ENCODE measurements at regions not wholly inside any gene's neighbourhood (a gene's known extent, or its start where the extent isn't known, plus 50 kb on each side); places are given as distances from the start of the nearest gene placed in this dataset.
"Not testable (repeated sequence)": the region's sequence is repeated elsewhere in the genome, so short reads cannot be mapped to it uniquely, and the experiment has no call there.

GRCh38 chr1:70834365-70834764, 213.3 kb downstream of the PTGER3 start:
- not testable (repeated sequence) for H3K9me3 Mint-ChIP-seq (ENCODE audit: low read depth)

GRCh38 chr1:70836456-70836855, 211.2 kb downstream of the PTGER3 start:
- no peaks in the 10 kb centered on the region for H3K9me3 Mint-ChIP-seq (ENCODE audit: low read depth)
- no peak overlapping the region for H3K4me3 Mint-ChIP-seq
- intact Hi-C loops (cut with DNase I, micrococcal nuclease): no loop called here
- DNase-seq: no peak
- H3K36me3 Mint-ChIP-seq (ENCODE audit: low read depth): no peaks in the 10 kb centered on the region
- no peak for ATAC-seq
- POLR2A ChIA-PET: no interaction called here
- no peaks in the 10 kb centered on the region for H3K4me1 Mint-ChIP-seq
- CTCF ChIA-PET: no interaction called here
- H3K27me3 Mint-ChIP-seq: no peaks in the 10 kb centered on the region
- no peak overlapping the region for H3K27ac Mint-ChIP-seq

More at GRCh38 chr1:70834365-70834764, 213.3 kb downstream of the PTGER3 start:
- H3K27me3 Mint-ChIP-seq; POLR2A ChIA-PET; H3K4me1 Mint-ChIP-seq; ATAC-seq; H3K36me3 Mint-ChIP-seq (ENCODE audit: low read depth); H3K27ac Mint-ChIP-seq; intact Hi-C loops (cut with DNase I, micrococcal nuclease); H3K4me3 Mint-ChIP-seq; DNase-seq; CTCF ChIA-PET: not testable (repeated sequence)

- ATAC-seq (no peak), DNase-seq (no peak)
- intact Hi-C loops (cut with DNase I, micrococcal nuclease): no loop called here
- Mint-ChIP-seq H3K4me1 (no peaks in the 10 kb centered on the region), H3K27me3 (no peaks in the 10 kb centered on the region), H3K4me3 (no peak overlapping the region), H3K27ac (no peak overlapping the region), H3K9me3 (ENCODE audit: low read depth) (peaks cover under 1% of the 10 kb centered on the region), H3K36me3 (ENCODE audit: low read depth) (no peaks in the 10 kb centered on the region)
- POLR2A ChIA-PET: no interaction called here
- CTCF ChIA-PET: no interaction called here
Observed at GRCh38 chr1:70840260-70840953, 207.2 kb downstream of the PTGER3 start.

GRCh38 chr1:70842562-70842961, 205.1 kb downstream of the PTGER3 start:
- Mint-ChIP-seq H3K4me1 (no peaks in the 10 kb centered on the region), H3K4me3 (no peak overlapping the region), H3K36me3 (ENCODE audit: low read depth) (no peaks in the 10 kb centered on the region), H3K27me3 (no peaks in the 10 kb centered on the region), H3K27ac (no peak overlapping the region), H3K9me3 (ENCODE audit: low read depth) (peaks cover 4% of the 10 kb centered on the region)
- CTCF ChIA-PET: no interaction called here
- intact Hi-C loops (cut with DNase I, micrococcal nuclease): no loop called here
- DNase-seq: no peak
- POLR2A ChIA-PET: no interaction called here
- no peak for ATAC-seq

- intact Hi-C loops (cut with DNase I, micrococcal nuclease): no loop called here
- H3K9me3 Mint-ChIP-seq (ENCODE audit: low read depth): peaks cover 4% of the 10 kb centered on the region
- no peaks in the 10 kb centered on the region for H3K27me3 Mint-ChIP-seq
- no peaks in the 10 kb centered on the region for H3K4me1 Mint-ChIP-seq
- no peak overlapping the region for H3K4me3 Mint-ChIP-seq
- H3K27ac Mint-ChIP-seq: no peak overlapping the region
- no peak for DNase-seq
- ChIA-PET POLR2A (no interaction called here), CTCF (no interaction called here)
- no peak for ATAC-seq
- no peaks in the 10 kb centered on the region for H3K36me3 Mint-ChIP-seq (ENCODE audit: low read depth)
Observed at GRCh38 chr1:70843452-70843851, 204.2 kb downstream of the PTGER3 start.

DNA sequence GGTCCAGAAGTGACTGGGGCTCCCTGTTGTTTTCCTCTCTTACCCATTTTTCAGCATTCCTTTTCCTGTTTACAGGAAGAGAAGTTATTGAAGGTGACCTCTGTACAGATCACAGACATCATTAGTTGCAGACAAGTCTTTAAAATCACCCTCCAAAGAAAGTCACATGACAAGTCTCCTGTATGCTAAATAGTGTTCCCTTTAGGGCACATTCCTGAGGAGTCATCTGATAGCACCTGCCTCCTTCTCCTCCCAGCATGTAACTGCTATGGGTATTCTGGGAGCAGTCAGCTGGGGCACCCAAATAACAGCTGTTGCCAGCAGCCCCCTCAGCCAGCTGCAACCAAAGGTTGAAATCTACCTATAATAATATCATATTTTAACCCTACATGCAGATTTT, 200.6 kb downstream of the PTGER3 start:
- Mint-ChIP-seq H3K36me3 (ENCODE audit: low read depth) (no peaks in the 10 kb centered on the region), H3K4me3 (no peak overlapping the region), H3K4me1 (no peaks in the 10 kb centered on the region), H3K27ac (no peak overlapping the region), H3K27me3 (no peaks in the 10 kb centered on the region), H3K9me3 (ENCODE audit: low read depth) (peaks cover 8% of the 10 kb centered on the region)
- CTCF ChIA-PET: no interaction called here
- DNase-seq: no peak
- POLR2A ChIA-PET: no interaction called here
- intact Hi-C loops (cut with DNase I, micrococcal nuclease): no loop called here
- ATAC-seq: no peak

DNA sequence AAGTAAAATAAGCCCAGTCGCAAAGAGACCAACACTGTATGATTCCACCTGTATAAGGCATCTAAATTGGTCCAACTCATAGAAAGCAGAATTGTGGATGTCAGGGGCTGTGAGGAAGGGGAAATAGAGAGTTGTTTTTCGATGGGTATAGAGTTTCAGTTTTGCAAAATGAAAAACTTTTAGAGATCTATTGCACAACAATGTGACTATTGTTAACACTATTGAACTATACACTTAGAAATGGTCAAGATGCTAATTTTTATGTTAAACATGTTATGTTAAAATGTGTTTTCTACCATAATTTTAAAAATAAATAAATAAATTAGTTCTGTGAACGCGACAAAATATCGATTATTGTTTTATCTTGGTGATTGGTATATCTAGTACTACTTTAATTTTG, 192.4 kb downstream of the PTGER3 start:
- H3K36me3 Mint-ChIP-seq (ENCODE audit: low read depth): no peaks in the 10 kb centered on the region
- no peaks in the 10 kb centered on the region for H3K4me1 Mint-ChIP-seq
- no peak overlapping the region for H3K27ac Mint-ChIP-seq
- no peaks in the 10 kb centered on the region for H3K27me3 Mint-ChIP-seq
- CTCF ChIA-PET: no interaction called here
- no peak overlapping the region for H3K4me3 Mint-ChIP-seq
- no peak for ATAC-seq
- no peak for DNase-seq
- POLR2A ChIA-PET: no interaction called here
- intact Hi-C loops (cut with DNase I, micrococcal nuclease): no loop called here
- peaks cover 4% of the 10 kb centered on the region for H3K9me3 Mint-ChIP-seq (ENCODE audit: low read depth)

GRCh38 chr1:70856201-70856600, 191.4 kb downstream of the PTGER3 start:
- Mint-ChIP-seq H3K9me3 (ENCODE audit: low read depth) (peaks cover 3% of the 10 kb centered on the region), H3K36me3 (ENCODE audit: low read depth) (no peaks in the 10 kb centered on the region), H3K27me3 (no peaks in the 10 kb centered on the region), H3K4me3 (no peak overlapping the region), H3K27ac (no peak overlapping the region), H3K4me1 (no peaks in the 10 kb centered on the region)
- ChIA-PET POLR2A (no interaction called here), CTCF (no interaction called here)
- ATAC-seq (no peak), DNase-seq (no peak)
- intact Hi-C loops (cut with DNase I, micrococcal nuclease): no loop called here

DNA sequence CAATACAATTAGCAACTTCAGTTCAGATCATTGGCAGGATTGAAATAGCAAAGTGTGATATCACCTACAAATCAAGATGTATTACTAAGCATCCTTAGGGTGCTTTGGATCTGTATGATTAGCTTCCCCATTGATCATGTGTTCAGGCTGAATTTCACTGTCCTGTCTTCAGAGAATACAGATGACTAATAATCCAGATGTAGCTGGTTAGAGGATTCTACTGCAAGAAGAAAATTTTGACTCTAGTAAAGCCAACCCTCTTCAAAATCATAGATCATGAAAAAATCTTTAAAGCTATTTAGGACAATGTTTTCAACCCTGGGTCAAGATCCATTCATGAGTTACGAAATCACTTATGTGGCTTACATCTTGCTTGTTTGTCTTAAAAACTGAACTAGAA, 184.4 kb downstream of the PTGER3 start:
- H3K36me3 Mint-ChIP-seq (ENCODE audit: low read depth): no peaks in the 10 kb centered on the region
- ATAC-seq: no peak
- no peak overlapping the region for H3K4me3 Mint-ChIP-seq
- H3K4me1 Mint-ChIP-seq: peaks cover 3% of the 10 kb centered on the region
- no peak overlapping the region for H3K27ac Mint-ChIP-seq
- no peak for DNase-seq
- H3K27me3 Mint-ChIP-seq: no peaks in the 10 kb centered on the region
- intact Hi-C loops (cut with DNase I, micrococcal nuclease): no loop called here
- no peaks in the 10 kb centered on the region for H3K9me3 Mint-ChIP-seq (ENCODE audit: low read depth)
- ChIA-PET CTCF (no interaction called here), POLR2A (no interaction called here)

DNA sequence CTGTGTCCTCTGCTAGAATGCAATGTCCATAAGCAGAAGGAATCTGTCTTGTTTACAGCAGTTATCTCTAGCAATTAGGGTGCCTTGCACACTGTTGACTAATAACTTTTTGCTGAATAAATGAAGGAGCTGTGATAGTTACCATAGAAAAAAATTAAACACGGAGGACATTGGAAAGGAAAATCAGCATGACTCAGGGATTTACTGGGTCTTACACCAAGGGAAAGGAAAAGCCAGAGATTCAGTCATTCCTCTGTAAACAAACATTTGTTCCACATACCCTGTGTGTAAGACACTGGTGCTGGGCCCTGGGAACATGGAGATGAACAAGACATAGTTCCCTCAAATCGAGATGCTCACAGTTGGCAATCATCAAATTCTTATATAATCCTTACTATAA, 183.3 kb downstream of the PTGER3 start:
- Mint-ChIP-seq H3K4me1 (peaks cover 3% of the 10 kb centered on the region), H3K9me3 (ENCODE audit: low read depth) (no peaks in the 10 kb centered on the region), H3K4me3 (no peak overlapping the region), H3K27ac (no peak overlapping the region), H3K36me3 (ENCODE audit: low read depth) (no peaks in the 10 kb centered on the region), H3K27me3 (no peaks in the 10 kb centered on the region)
- DNase-seq: no peak
- CTCF ChIA-PET: no interaction called here
- POLR2A ChIA-PET: no interaction called here
- intact Hi-C loops (cut with DNase I, micrococcal nuclease): no loop called here
- no peak for ATAC-seq

- DNase-seq (no peak), ATAC-seq (no peak)
- no peak overlapping the region for H3K4me3 Mint-ChIP-seq
- ChIA-PET CTCF (no interaction called here), POLR2A (no interaction called here)
- no peaks in the 10 kb centered on the region for H3K36me3 Mint-ChIP-seq (ENCODE audit: low read depth)
- no peaks in the 10 kb centered on the region for H3K9me3 Mint-ChIP-seq (ENCODE audit: low read depth)
- no peak overlapping the region for H3K27ac Mint-ChIP-seq
- intact Hi-C loops (cut with DNase I, micrococcal nuclease): no loop called here
- H3K4me1 Mint-ChIP-seq: peaks cover 3% of the 10 kb centered on the region
- no peaks in the 10 kb centered on the region for H3K27me3 Mint-ChIP-seq
Observed at GRCh38 chr1:70866542-70867264, 180.9 kb downstream of the PTGER3 start.

GRCh38 chr1:70871790-70872189, 175.8 kb downstream of the PTGER3 start:
- ChIA-PET POLR2A (no interaction called here), CTCF (no interaction called here)
- H3K4me1 Mint-ChIP-seq: no peaks in the 10 kb centered on the region
- no peak for DNase-seq
- H3K27me3 Mint-ChIP-seq: no peaks in the 10 kb centered on the region
- intact Hi-C loops (cut with DNase I, micrococcal nuclease): no loop called here
- no peaks in the 10 kb centered on the region for H3K36me3 Mint-ChIP-seq (ENCODE audit: low read depth)
- no peaks in the 10 kb centered on the region for H3K9me3 Mint-ChIP-seq (ENCODE audit: low read depth)
- ATAC-seq: no peak
- H3K27ac Mint-ChIP-seq: no peak overlapping the region
- H3K4me3 Mint-ChIP-seq: no peak overlapping the region
